DOHH2 (cell line): ENCODE measurements at regions not wholly inside any gene's neighbourhood (a gene's known extent, or its start where the extent isn't known, plus 50 kb on each side); places are given as distances from the start of the nearest gene placed in this dataset.

Experiments
- H3F3A ChIP-seq: fragments of 200-600 bp; sonication (generic), shearing (Covaris generic); 2 replicates; pipeline ENCODE4 v1.6.0; 2016; ENCODE audit warnings: antibody characterized with exemption, mild to moderate bottlenecking; ENCODE audit not compliant: control insufficient read depth, insufficient read depth
- H3K27ac ChIP-seq: fragments of 200-600 bp; sonication (generic); 2 replicates; pipeline ENCODE4 v1.5.1; 2014; ENCODE audit warnings: low read depth, mild to moderate bottlenecking, low read length, moderate library complexity
- H3K27me3 ChIP-seq: fragments of 200-600 bp; sonication (generic); 2 replicates; pipeline ENCODE4 v1.6.1; 2014; ENCODE audit warnings: mild to moderate bottlenecking, low read length, mixed read lengths; ENCODE audit not compliant: control insufficient read depth
- H3K36me3 ChIP-seq: fragments of 200-600 bp; sonication (generic); 2 replicates; pipeline ENCODE4 v1.6.1; 2014; ENCODE audit warnings: mild to moderate bottlenecking, low read length, moderate library complexity, mixed read lengths; ENCODE audit not compliant: control insufficient read depth
- H3K4me1 ChIP-seq: fragments of 200-600 bp; sonication (generic); 2 replicates; pipeline ENCODE4 v1.6.1; 2014; ENCODE audit warnings: mild to moderate bottlenecking, low read length, mixed read lengths; ENCODE audit not compliant: control insufficient read depth
- H3K4me2 ChIP-seq: fragments of 200-600 bp; sonication (generic); 2 replicates; pipeline ENCODE4 v1.6.0; 2014; ENCODE audit warnings: mild to moderate bottlenecking, low read length, moderate library complexity
- H3K4me3 ChIP-seq: fragments of 200-600 bp; sonication (generic); 2 replicates; pipeline ENCODE4 v1.5.1; 2014; ENCODE audit warnings: mild to moderate bottlenecking, low read length, mixed read lengths
- H3K79me2 ChIP-seq: fragments of 200-600 bp; sonication (generic); 2 replicates; pipeline ENCODE4 v1.6.1; 2014; ENCODE audit warnings: mild to moderate bottlenecking, low read length, mixed read lengths; ENCODE audit not compliant: control insufficient read depth
- H3K9me2 ChIP-seq: fragments of 200-600 bp; sonication (generic); replicated peaks from 2 replicates; pipeline ENCODE4 v1.6.1; 2014; ENCODE audit warnings: mild to moderate bottlenecking, low read length, mixed read lengths; ENCODE audit not compliant: control insufficient read depth
- H3K9me3 ChIP-seq: fragments of 200-600 bp; sonication (generic); 2 replicates; pipeline ENCODE4 v1.6.1; 2014; ENCODE audit warnings: antibody characterized with exemption, low read length, mixed read lengths; ENCODE audit not compliant: control insufficient read depth, insufficient read depth
- H4K20me1 ChIP-seq: fragments of 200-600 bp; sonication (generic); 2 replicates; pipeline ENCODE4 v1.6.0; 2014; ENCODE audit warnings: low read depth, mild to moderate bottlenecking, antibody characterized with exemption, low read length, moderate library complexity; ENCODE audit not compliant: control insufficient read depth, insufficient read depth
- CTCF ChIP-seq: fragments of 200-600 bp; sonication (generic); IDR thresholded peaks from one replicate; pipeline ENCODE4 v1.5.1; 2014; ENCODE audit warnings: antibody characterized with exemption, mild to moderate bottlenecking, low read depth, low read length; ENCODE audit not compliant: poor library complexity, severe bottlenecking
- EZH2phosphoT487 ChIP-seq: fragments of 200-600 bp; sonication (generic); IDR thresholded peaks from 2 replicates; pipeline ENCODE4 v1.6.1; 2017; ENCODE audit warnings: borderline replicate concordance, mild to moderate bottlenecking, antibody characterized with exemption, low read length, moderate library complexity, mixed read lengths

DNA sequence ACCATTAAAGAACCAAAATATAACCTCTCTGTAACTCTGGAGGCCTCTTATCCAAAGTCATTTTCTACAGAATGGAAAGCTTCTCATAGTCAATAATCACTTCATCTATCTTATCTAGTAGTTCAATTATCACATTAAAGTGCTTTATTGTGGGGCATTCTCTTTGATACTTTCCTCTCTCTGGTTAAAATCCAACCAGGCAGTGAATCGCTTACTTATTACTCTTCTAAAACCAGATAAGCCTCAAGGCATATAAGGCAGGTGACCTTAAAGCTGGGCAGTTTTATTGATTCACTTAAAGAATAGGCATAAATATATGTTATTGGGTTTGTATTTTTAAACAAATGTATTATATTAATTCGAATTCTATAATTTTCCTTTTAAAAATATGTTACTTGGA lies 2162.1 kb upstream of the TENM3 start:
- Histone ChIP-seq H3F3A (no peaks in the 10 kb centered on the region), H3K4me3 (no peak overlapping the region), H3K27me3 (no peaks in the 10 kb centered on the region), H3K4me1 (no peaks in the 10 kb centered on the region), H3K27ac (no peak overlapping the region), H3K4me2 (no peak overlapping the region), H3K9me2 (no peaks in the 10 kb centered on the region), H4K20me1 (no peaks in the 10 kb centered on the region), H3K79me2 (no peaks in the 10 kb centered on the region), H3K9me3 (no peaks in the 10 kb centered on the region), H3K36me3 (no peaks in the 10 kb centered on the region)
- TF ChIP-seq CTCF (no peak), EZH2phosphoT487 (no peak)

- H3K9me2 ChIP-seq = no peaks in the 10 kb centered on the region
- no peak overlapping the region for H3K4me3 ChIP-seq
- H3K27me3 ChIP-seq = no peaks in the 10 kb centered on the region
- no peaks in the 10 kb centered on the region for H3K9me3 ChIP-seq
- H3K36me3 ChIP-seq = no peaks in the 10 kb centered on the region
- H3K4me2 ChIP-seq = no peak overlapping the region
- TF ChIP-seq CTCF (no peak), EZH2phosphoT487 (no peak)
- H3K27ac ChIP-seq = no peak overlapping the region
- no peaks in the 10 kb centered on the region for H3F3A ChIP-seq
- no peaks in the 10 kb centered on the region for H3K79me2 ChIP-seq
- H3K4me1 ChIP-seq = no peaks in the 10 kb centered on the region
- no peaks in the 10 kb centered on the region for H4K20me1 ChIP-seq
These were observed 2158.6 kb upstream of the TENM3 start for GRCh38 chr4:180084561-180084960.

- no peaks in the 10 kb centered on the region for H3F3A ChIP-seq
- H3K4me2 ChIP-seq = no peak overlapping the region
- H4K20me1 ChIP-seq = no peaks in the 10 kb centered on the region
- H3K9me2 ChIP-seq = no peaks in the 10 kb centered on the region
- H3K9me3 ChIP-seq = no peaks in the 10 kb centered on the region
- no peaks in the 10 kb centered on the region for H3K27me3 ChIP-seq
- H3K4me3 ChIP-seq = no peak overlapping the region
- no peak for TF ChIP-seq CTCF
- TF ChIP-seq EZH2phosphoT487 = no peak
- no peaks in the 10 kb centered on the region for H3K79me2 ChIP-seq
- no peaks in the 10 kb centered on the region for H3K4me1 ChIP-seq
- no peaks in the 10 kb centered on the region for H3K36me3 ChIP-seq
- no peak overlapping the region for H3K27ac ChIP-seq
These were observed 2156.6 kb upstream of the TENM3 start for GRCh38 chr4:180086480-180087190.
